ENCODE measurements at regions not wholly inside any gene's neighbourhood (a gene's known extent, or its start where the extent isn't known, plus 50 kb on each side); places are given as distances from the start of the nearest gene placed in this dataset.
"Not testable (repeated sequence)": the region's sequence is repeated elsewhere in the genome, so short reads cannot be mapped to it uniquely, and the experiment has no call there.

DNA sequence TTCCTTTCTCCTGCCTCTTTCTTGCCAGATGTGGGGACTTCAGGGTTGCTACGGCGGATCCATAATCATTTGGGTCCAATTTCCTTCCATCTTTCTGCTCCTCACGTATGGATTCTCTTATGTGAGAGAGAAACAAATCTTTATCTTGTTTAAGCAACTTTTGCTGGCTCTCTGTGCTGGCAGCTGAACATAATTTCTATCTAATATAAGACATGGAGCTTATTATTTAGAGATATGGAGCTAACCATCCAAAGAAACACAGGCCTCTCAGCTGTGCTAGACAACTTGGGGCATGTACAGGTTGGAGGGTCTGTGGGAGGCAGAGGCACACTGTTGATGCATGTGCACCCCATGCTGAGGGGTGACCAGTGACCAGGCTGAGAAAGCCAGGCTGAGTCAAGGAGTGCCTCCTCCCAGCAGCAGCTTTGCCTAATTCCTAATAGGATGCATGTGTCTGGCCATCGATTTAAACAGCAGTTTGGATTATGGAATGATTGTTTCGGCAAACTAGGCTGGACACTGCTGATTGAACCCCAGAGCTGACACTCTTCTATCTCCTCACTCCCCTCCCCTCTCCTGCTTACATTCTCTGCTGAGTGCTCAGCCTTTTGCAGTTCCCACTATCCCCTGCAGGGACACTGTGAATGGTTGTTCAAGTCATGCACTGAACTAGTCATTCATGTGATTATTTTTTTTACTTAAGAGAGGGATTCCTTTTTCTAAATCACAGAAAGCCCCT, 195.8 kb downstream of the ERCC6L2 start:
- DNase-seq (ENCODE audit: low read depth) = no peak
- H3K4me3 ChIP-seq (ENCODE audit: low read depth, low read length) = no peak overlapping the region

DNA sequence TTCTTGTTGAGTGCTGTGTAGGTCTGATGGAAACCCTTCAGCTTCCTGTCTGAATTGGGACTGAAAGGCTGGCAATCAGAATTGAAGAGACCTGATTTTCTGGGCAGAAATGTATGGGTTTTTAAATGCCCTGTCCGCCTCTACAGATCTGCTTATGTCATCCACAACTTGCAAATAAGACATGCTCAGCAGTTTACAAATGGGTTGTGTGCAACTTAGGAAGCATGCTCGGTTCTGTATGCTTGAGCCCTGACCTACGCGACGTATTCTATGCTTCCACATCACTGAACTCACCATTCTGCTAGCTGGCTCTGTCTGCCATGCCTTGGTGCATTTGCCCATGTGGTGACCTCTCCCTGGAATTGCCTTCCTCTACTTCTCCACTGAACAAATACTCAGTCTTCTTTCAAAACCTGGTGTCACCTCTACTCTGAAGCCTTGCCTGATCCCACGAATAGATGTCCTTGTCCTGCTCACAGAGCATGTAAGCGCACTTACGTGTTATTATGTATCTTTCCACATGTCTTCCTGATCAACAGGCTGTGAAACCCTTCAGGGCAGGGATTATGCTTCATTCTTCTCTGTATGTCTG, 194.2 kb downstream of the ERCC6L2 start:
- no peak overlapping the region for H3K4me3 ChIP-seq (ENCODE audit: low read depth, low read length)
- no peak for DNase-seq (ENCODE audit: low read depth)

DNA sequence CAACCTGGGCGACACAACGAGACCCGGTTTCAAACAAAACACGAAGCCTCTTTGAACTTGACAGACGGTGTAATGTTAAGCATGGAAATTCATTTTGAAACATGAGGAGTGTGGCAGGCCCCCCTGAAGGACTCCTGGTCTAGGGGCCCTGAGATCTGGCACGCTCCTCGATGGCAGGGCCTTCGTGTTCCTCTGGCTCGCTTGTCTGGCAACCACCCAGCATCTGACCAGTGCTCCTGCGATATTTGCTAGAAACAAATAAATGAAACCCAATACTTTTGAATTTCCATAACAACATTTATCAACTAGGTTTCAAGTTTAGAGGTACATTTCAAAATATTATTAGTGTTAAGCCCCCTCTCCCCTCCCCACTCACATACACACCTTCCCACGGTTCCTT, 193.0 kb downstream of the ERCC6L2 start:
- H3K4me3 ChIP-seq (ENCODE audit: low read depth, low read length) = no peak overlapping the region
- no peak for DNase-seq (ENCODE audit: low read depth)

DNA sequence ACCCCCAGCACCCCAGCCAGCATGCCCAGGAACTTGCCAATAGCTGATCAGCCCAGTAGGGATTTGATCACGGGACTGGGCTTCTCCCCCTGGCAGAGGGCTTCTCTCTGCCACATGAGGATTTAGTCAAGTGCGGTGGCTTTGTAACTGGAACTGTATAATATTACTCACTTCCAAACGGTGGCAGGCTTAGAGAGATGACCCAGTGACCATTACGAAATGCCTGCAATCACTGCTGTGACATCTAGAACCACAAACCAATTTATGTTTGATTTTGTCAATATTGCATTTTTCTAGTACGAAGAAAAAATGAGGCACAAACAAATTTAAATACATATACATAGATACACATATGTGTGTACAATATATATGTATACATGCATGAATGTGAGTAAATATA, 192.1 kb downstream of the ERCC6L2 start:
- H3K4me3 ChIP-seq (ENCODE audit: low read depth, low read length) = no peak overlapping the region
- DNase-seq (ENCODE audit: low read depth) = no peak

DNA sequence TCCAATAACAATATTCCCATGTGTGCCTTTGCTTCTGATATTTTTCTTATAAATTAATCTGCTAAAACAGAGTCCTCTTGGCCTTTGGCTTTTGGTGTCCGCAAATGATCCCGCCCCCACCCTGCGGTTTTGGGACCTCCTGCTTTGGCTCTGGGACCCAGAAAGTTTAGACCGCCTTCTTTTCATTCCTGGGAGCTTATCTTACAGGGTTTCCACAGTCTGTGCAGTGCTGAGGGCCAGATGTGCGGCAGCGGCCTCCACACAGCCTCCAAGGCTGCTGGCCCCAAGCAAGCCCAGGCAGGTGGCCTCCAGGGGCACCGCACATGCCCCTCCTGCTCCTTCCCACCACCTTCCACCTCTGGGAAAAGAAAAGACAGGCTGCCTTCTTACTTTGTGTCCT, 191.5 kb downstream of the ERCC6L2 start:
- DNase-seq (ENCODE audit: low read depth) = no peak

DNA sequence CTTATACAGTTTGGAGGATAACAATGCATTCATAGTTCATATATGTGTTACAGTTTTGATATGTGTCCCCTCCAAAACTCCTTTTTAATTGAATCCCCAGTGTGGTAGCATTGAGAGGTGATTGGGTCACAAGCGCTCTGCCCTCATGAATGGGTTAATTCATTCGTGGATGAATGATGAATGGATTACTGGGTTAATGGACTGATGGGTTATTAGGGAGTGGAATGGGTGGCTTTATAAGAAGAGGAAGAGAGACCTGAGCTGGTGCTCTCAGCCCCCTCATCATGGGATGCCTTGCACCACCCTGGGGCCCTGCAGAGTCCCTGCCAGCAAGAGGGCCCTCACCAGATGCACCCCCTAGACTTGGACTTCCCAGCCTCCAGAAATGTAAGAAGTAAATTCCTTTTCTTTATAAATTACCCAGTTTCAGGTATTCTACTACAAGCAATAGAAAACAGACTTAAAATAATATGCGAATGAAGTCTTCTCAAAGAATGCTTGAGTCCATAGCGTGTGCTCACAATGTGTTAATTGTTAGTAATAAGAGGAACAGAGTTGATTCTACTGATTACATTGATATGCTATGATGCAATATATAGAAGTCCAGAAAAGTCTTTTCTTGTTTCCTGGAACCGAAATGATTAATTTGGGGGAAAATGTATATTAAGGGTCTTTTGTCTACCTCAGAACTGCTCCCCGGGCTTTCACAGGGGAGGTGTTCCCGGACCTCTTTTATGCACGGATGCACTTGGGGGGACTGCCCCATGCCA, 190.2 kb downstream of the ERCC6L2 start:
- DNase-seq (ENCODE audit: low read depth) = no peak
- H3K4me3 ChIP-seq (ENCODE audit: low read depth, low read length) = no peak overlapping the region

More for the DNA sequence above, 191.5 kb downstream of the ERCC6L2 start:
- no peak overlapping the region for H3K4me3 ChIP-seq (ENCODE audit: low read depth, low read length)

DNA sequence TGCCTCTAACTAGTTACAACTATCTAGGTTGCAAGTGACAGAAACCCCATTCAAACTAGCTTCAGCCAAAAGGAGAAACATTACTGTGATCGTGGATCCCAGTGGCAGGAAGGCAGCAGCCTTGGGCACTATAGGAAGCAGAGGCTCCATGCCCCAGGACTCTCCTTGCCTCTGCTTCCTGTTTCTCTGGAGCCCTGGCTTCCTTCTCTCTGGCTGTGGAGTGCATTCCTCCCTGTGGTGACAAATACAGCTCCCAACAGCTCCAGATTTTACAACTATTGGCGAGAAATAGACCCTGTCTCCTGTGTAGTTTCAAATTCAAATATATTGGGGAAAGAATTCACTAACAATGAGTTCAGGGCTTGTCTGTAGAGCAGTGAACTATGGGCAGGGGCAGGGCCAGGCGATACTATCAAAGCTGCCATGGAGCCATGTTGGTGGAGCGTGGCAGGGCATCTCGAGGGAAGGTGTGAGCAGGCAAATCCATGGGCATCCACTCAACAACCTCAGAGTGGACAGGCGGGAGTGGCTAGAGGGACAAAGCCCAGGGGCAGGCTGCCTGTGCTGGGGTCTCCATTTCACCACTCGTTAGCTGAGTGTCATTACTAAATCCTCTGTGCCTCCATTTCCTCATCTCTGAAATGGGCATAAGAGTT, 189.5 kb downstream of the ERCC6L2 start:
- DNase-seq (ENCODE audit: low read depth) = no peak
- no peak overlapping the region for H3K4me3 ChIP-seq (ENCODE audit: low read depth, low read length)

DNA sequence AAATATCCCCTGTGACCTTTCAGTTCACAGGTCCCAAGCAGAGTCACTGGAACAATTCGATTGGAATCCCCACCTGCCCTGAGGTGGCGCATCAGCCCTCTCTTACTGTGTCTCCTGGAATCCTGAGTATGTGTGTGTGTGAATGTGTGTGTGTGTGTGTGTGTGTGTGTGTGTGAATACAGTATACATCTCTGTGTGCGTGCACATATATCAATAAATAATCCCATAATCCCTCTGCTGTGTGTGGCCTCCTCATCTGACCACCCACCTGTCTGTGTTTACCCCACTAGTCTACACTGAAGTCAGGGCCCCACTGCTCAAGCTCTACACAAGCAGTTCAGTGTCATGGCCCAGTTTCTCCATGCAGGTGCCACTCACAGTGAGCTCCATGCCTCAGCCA, 187.4 kb downstream of the ERCC6L2 start:
- no peak for DNase-seq (ENCODE audit: low read depth)
- no peak overlapping the region for H3K4me3 ChIP-seq (ENCODE audit: low read depth, low read length)

DNA sequence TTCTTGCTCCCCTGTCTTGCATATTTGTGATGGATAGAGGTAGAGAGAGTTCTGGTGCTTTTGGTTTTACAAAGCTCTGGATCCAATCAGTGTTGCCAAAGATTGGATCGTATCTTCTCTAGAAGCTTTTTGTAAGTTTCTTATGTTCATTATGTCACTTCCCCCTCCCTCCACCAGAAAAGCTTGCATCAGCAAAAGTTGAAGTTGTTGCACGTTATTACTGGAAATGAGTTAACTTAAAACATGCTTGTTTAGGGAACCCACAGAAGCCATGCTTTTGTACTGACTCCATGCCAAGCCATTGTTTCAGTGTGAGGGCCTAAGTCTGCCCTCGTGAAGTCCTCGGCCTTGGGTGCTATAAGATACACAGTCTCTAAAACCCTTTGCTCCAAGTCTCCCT, 186.5 kb downstream of the ERCC6L2 start:
- no peak overlapping the region for H3K4me3 ChIP-seq (ENCODE audit: low read depth, low read length)
- no peak for DNase-seq (ENCODE audit: low read depth)

DNA sequence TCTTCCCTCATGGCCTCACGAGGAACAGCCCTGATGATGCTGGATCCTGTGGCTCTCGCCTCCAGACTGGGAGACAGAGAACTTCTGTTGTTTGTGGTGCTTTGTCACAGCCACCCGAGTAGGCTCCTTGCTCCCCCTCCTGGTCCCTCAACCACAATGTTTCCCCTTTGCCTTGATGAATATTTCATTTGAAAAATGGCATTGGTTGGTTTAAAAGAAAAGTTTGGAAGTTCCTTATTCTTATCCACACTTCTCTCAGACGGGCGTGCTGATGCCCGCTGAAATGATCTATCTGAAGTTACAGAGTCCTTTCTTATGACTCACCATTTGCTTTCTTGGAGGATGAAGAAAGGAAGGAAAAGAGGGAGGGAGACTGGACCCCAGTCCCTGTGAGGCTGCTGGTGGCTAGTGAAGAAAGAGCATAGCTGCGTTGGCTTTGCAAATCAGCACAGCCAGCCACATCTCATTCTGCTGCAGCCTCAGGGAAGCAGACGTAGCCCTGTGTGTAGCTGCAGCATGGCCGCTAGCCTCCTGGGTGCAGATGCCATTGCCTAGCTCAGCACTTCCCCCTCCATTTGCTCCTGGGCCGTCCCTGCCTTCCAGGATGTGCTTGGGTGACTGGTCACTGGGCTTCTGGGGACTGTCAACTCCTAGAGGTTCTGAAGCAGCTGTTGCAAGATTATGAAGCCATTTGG, 185.9 kb downstream of the ERCC6L2 start:
- peak; percentile 13 for DNase-seq (ENCODE audit: low read depth)
- H3K4me3 ChIP-seq (ENCODE audit: low read depth, low read length) = no peak overlapping the region

DNA sequence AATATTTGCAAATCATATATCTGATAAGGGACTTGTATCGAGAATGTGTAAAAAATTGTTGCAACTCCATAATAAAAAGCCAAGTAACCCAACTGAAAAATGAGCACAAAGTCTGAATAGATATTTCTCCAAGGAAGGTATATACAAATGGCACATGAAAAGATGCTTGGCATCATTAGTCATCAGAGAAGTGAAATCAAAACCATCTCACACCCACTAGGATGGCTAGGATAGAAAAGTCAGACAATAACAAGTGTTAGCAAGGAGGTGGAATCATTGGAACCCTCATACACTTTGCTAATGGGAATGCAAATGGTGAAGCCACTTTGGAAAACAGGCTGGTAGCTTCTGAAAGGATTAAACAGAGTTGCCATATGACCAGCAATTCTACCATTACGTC, 182.7 kb downstream of the ERCC6L2 start:
- no peak for DNase-seq (ENCODE audit: low read depth)
- H3K4me3 ChIP-seq (ENCODE audit: low read depth, low read length) = no peak overlapping the region

DNA sequence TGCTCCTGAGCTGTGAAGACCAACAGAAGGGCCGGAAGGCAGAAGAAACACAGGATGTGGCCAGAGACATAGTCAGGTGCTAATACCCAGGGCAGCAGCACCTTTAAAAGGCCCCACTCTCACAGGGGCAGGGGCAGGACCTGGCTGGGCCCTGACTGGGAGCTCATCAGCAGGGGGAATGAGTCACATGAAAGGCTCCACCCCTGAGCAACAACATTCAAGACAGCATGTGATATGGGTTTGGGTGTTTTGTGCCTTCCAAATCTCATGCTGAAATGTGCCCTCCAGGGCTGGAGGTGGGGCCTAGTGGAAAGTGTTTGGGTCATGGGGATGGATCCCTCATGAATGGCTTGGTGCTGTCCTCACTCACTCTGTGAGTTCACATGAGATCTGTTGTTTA, 181.7 kb downstream of the ERCC6L2 start:
- H3K4me3 ChIP-seq (ENCODE audit: low read depth, low read length) = no peak overlapping the region
- no peak for DNase-seq (ENCODE audit: low read depth)

DNA sequence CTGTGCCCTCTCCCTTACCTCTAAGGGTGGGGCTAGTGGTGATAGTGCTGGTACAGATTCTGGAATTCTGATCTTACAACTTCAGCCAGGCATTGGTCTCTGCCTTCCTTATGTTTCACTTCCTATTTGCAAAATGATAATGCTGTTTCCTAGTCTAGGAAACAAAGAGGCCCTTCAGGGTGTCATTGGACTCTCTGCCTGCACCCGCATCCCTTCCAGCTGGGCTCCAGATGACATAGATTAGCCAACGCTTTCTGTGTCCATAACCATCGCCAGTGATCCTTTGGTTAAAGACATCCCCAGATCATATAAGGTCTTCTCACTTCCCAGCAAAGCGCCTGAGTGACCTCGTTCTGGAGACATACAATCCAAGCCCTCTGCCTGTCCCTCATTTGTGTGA, 180.7 kb downstream of the ERCC6L2 start:
- no peak for DNase-seq (ENCODE audit: low read depth)
- H3K4me3 ChIP-seq (ENCODE audit: low read depth, low read length) = no peak overlapping the region

DNA sequence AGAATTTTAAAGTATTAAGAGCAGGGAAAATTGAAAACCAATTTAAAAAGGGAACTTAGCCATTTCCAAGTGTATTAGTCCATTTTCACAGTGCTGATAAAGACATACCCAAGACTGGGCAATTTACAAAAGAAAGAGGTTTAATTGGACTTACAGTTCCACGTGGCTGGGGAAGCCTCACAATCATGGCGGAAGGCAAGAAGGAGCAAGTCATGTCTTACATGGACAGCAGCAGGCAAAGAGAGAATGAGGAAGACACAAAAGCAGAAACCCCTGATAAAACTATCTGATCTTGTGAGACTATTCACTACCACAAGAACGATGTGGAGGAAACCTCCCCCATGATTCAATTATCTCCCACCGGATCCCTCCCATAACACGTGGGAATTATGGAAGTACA, 178.8 kb downstream of the ERCC6L2 start:
- not testable (repeated sequence) for DNase-seq (ENCODE audit: low read depth); H3K4me3 ChIP-seq (ENCODE audit: low read depth, low read length)

DNA sequence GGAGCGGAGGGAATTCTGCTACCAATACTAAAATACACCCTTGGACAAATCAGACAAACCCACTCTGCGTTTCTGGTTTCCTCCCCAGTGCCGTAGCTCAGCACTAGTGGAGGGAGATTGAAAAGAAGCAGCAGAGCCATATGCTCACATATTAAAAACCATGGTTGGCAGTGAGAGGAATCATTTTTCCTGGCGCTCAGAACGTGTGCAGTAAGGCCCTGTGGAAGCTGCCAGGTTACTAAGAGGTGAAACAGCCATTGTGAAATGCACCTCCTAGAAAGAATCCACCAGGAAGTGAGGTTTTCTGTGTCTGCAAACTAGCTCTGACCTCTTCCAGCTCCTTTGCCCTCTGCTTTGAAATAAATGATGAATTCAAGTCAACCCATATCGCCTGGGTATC, 177.2 kb downstream of the ERCC6L2 start:
- H3K4me3 ChIP-seq (ENCODE audit: low read depth, low read length) = no peak overlapping the region
- no peak for DNase-seq (ENCODE audit: low read depth)

DNA sequence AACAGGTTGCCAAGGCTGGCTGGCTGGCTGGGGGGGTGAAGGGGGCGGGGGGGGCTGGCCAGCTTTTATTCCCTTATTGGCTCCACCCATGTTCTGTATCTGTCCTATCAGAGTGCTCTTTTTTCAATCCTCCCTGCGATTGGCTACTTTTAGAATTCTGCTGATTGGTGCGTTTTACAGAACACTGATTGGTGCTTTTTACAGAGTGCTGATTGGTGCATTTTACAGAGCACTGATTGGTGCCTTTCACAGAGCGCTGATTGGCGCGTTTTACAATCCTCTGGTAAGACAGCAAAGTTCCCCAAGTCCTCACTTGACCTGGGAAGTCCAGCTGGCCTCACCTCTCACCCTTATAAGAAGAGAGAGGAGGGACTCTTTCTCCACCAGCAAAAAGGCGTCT, 175.9 kb downstream of the ERCC6L2 start:
- no peak overlapping the region for H3K4me3 ChIP-seq (ENCODE audit: low read depth, low read length)
- no peak for DNase-seq (ENCODE audit: low read depth)

DNA sequence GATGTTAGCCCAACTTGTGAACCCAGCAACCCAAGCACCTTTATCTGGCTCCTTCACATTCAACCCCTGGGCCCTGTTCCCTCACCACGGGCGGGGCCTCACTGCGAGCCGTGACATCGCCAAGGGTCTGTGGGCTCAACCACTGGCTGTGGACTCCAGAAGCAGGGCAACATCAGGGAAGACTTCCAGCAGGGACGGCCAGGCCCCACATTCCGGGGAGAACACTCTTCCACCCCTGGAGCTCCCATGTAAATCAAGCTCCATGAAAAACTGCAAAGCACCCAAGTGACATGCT, 175.3 kb downstream of the ERCC6L2 start:
- DNase-seq (ENCODE audit: low read depth) = no peak
- H3K4me3 ChIP-seq (ENCODE audit: low read depth, low read length) = no peak overlapping the region

DNA sequence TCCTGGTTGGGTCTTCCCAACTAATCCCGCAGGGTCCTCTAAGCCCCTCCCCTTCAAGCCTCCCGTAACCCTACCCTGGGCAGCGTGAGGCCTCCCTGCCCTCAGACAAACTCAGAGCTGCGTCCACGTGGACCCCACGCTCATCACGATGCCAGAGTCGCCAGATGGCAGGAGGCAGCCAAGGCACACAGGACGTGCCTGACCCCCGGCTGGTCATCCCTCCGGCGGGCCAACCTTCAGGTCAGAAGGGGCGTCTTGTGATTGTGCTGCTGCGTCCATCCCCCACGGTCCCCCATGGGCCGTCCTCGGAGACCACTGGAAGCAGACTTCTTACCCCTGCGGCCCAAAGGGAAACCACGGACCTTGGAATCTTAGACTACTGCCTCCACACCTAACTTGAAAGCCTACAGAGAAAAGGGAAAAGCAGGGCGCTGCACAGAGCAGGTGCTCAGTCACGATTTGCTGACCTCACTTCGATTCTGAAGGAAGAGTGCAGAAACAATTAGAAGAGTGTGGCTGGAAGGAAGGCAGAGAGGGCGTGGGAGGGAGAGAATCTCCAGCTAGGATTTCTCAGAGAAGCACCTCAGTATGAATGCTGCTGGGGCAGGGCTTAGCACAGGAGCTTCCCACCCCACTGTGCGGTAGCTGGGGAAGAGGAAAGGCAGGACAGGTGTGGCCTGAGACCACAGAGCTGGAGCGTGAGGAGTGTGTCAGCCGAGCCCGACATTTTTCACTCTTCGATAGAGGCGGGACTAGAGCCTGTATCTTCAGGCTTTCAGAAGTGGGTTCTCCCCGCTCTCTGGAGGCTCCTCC, 174.8 kb downstream of the ERCC6L2 start:
- H3K4me3 ChIP-seq (ENCODE audit: low read depth, low read length) = no peak overlapping the region
- no peak for DNase-seq (ENCODE audit: low read depth)
